HG03378 (cell line): ENCODE measurements at regions not wholly inside any gene's neighbourhood (a gene's known extent, or its start where the extent isn't known, plus 50 kb on each side); places are given as distances from the start of the nearest gene placed in this dataset.
A peak's percentile ranks its signal among the peaks of the same experiment; 100 is the strongest.

Source experiments
- ATAC-seq: cut with Tn5 transposase; IDR thresholded peaks from one replicate; pipeline ENCODE4 v1.9.1; 2021; ENCODE audit warnings: mild to moderate bottlenecking, moderate library complexity; ENCODE audit not compliant: unreplicated experiment

DNA sequence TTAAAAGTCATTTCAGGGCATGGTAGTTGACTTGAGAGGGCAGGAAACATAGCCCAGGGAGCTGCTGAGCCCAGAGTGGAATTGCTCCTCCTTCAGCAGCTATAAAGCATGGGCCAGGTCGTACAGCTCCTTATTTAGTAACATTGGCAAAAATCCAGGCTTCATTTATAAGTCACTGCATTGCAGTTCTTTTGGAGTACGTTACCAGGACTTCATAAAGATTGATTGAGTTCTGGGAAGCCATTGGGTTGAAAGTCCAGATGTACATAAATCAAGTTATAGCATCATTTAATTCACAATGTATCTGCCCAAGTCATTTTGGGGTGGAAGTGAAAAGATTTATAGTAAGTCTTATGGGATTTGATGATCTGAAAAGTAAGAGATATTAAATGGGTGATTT is 53.0 kb upstream of the ANKEF1 start:
- ATAC-seq, result no peak

DNA sequence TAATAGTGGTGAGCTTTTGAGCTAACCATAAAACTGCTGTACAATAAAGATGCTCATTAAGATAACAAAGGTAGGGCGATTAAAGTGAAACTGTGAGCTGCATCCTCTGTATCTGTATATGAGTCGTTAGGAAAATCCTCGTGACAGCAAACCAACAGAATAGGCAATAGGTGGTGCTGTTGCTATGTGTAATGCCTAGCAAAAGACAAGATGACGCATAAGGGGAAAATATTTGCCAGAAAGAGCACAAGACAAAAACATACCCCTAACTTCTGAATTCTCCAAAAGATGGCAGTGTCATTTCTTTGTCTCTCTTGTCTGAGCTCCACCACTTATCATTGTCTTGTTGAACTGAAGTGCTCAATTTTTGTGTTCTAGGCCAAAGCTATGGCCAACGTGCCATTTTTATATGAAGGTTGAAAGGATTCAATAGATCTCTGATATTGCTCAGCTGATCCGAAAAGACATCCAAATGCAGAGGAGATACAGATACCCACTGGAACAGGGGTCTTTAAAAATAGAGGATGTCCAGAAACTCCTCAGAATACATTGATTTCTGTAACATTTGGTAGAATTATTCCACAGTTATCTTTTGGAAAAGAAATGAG is 56.3 kb upstream of the ANKEF1 start:
- peak; percentile 97 for ATAC-seq

DNA sequence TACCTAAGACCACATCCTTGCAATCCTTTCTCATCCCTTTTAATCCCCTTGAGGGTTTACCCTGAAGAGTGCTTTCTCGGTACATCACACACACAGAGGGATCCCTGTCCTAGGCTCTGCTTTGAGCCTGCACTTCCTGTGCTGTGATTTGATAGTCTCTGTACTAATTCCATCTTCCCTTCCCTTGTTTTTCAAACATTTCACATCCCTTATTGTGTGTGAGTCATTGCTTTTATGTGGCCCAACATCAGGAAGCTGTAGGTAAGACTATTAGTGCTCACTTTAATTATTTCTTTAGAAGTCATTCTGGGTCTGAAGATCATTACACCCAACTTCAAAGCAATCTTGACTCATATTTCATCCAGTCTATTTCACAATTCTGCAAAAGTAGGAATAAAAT is 57.2 kb upstream of the ANKEF1 start:
- ATAC-seq, result no peak

DNA sequence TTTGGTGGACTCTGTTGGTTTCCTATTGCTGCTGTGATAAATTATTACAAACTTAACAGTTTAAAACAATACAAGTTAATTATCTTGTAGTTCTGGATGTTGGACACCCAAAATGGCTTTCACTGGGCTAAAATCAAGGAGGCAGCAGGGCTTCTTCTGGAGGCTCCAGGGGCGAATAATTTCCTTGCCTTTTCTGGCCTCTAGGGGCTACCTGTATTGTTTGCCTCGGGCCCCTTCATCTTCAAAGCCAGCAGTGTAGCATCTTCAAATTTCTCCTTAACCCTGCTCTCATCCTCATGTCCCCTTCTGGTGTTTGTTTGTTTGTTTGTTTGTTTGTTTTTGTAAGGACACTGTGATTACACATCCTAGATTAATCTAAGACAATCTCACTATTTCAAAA is 60.5 kb upstream of the ANKEF1 start:
- no peak for ATAC-seq

DNA sequence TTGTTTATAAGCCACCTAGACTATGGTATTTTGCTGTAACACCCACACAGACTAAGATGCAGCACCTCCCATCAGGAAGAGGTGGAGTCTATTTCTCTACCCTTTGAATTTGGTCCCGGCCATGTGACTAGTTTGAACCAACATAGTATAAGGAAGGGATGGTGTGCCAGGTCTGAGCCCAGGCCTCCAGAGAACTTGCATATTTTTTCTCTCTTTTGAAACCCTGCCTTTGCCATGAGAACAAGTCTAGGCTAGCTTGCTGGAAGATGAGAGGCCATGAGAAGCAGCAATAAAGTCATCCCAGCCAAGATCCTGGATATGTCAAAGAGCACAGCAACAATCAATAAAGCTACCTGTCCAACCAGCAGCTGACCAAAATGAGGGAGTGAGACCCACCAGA is 63.0 kb upstream of the ANKEF1 start:
- ATAC-seq, result no peak

DNA sequence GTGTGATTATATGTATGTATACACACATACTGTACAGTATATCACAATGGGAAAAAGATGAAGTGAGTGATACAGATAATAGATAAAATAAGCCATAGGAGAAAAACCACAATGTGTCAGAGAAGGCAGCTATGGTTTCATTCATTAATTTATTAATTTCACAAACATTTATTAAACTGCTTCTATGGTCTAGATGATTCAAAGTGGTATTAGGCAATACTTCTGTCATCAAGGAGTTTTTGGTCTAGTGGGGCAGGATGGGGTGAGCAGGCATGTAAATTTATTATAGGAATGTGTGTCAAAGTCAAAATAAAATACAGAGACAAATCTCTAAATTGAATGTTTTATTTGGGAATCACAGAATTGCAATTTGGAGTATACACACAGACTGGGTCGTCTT is 65.2 kb upstream of the ANKEF1 start:
- no peak for ATAC-seq

DNA sequence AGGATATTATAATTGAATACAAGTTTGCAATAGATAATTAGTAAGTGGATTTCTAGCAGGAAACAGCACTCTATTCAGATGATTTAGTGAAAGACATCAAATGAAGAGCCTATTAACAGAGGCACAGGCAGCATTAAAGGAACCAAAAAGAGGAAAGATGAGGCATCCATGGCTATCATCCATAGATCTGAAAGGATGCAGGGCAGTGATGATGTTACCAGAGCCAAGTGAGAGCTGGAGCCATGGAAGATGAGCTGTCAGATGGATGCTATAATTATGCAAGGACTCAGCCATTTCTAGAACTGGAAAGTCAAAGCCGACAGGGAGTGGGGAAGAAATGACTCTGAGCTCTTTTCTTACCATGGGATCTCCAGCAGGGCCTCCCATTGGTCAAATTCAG is 66.8 kb upstream of the ANKEF1 start:
- no peak for ATAC-seq

DNA sequence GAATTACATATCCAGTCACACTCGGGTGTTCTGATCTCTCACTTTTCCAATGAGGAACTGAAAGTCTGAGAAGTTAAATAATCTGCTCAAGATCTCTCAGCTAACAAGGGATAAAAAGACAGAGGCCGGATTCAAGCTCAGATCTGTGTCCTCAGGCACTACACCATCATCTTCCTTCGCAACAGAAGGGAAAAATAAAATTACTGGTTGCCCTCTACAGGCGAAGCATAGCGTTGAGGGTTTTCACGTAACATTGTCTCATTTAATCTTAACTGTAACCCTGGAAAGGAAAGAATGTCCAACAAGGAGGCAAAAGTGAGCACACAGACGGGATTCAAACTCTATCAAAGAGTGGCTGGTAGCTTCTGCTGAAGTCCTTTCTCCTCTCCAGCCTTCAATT is 67.8 kb upstream of the ANKEF1 start:
- no peak for ATAC-seq

DNA sequence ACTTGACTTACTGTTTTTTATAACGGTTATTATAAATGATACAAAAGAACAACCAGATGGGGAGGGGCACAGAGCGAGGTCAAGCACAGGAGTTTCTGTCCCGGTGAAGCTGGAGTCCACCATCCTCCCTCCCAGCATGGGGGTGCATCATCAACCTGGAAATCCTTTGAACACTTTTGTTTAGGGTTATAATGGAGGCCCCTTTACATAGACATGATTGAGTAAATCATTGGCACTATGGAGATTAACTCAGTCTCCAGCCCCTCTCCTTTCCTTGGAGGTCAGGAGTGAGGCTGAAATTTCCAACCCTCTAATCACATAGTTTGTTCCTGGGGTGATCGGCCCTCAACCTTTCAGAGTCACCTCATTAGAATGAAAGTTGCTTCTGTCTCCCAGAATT is 71.8 kb upstream of the ANKEF1 start:
- no peak for ATAC-seq

DNA sequence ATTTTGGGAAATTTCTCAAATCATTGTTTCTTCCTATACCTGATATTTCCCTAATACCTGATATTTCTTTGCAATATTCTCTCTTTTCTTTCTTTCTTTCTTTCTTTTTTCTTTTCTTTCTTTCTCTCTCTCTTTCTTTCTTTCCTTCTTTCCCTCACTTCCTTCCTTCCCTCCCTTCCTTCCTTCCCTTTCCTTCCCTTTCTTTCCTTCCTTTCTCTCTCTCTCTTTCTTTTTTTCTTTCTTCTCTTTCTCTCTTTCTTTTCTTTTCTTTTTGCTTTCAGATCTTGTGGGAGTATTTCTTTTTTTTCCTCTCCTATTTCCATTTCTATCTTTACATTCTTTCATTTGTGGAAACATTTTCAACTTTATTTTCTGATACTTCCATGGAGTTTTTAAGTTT is 76.1 kb upstream of the ANKEF1 start:
- ATAC-seq, result no peak

DNA sequence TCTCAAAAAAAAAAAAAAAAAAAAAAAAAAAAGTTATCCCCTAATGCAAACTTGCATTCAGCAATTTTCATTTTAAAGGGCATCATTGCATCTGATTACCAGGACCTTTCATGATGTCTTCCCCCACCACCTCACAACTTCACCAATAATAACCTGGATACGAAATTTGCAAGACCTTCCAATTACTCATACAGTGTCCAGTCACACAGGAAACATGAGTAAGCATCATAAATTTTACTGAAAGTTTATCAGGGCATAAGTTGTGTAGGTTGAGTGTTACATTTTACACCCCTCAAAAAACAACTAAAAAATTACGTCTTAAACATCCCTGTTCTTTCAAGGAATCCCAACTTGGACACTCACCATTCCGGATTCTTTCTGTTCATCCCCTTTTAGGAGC is 79.1 kb upstream of the ANKEF1 start:
- no peak for ATAC-seq

DNA sequence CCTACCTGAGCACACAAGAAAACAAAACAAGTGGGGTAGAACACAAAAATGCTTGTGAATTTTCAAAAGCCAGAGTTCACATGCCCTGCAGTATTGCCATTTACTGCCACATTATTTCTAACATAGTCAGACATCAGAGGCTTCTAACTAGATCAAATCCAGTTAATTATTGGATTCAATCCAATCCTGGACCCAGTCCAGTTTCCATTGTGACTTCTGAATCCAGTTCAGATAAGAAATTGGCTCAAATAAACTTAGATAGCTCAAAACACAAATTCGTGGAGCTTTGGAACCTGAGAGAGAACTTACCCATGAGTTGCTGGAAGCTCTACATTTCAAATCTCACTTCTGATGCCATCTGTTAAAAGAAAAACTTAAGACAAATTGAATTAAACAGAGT is 85.2 kb upstream of the ANKEF1 start:
- ATAC-seq, result no peak

DNA sequence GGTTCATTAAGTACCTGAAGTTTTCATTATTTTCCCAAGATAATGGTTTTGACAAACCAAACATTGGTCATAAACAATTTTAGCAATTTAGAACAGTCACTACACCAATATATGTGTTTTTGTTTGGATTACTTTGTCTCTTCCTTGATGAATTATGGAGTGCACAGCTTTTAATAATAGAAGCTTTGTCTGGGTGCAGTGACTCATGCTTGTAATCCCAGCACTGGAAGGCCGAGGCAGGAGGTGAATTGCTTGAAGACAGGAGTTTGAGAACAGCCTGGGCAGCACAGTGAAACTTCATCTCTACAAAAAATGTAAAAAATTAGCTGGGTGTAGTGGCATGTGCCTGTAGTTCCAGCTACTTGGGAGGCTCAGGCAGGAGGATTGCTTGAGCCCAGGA is 89.4 kb upstream of the ANKEF1 start:
- ATAC-seq, result no peak

DNA sequence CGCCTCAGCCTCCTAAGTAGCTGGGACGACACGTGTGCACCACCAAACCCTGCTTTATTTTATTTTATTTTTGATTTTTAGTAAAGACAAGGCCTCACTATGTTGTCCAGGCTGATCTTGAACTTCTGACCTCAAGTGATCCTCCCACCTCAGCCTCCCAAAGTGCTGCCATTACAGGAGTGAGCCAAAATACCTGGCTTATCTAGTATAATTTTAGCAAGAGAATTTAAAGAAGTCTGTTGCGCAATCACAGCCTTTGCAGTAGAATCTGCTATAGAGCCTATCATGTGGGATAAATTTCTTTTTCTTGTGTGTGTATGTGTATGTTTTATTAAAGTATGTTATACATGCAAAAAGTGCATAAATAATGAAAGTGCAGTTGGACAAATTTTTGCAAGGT is 92.1 kb upstream of the ANKEF1 start:
- no peak for ATAC-seq

DNA sequence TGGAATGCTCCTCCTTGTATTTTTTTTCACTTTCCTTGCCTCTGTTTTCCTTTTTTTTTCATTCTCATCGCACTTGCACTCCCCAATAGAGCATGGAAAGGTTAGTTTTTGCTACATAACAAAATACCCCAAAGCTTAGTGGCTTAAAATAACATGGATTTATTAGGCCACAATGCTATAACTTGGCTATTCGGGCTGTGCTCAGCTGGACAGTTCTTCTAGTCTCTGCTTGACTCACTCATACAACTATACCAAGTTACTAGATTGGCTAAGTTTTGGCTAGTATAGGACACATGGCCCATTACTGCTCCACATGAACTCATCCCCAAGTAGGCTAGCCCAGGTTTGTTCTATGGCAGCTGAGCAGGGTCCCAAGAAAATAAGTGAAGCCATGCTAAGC is 94.5 kb upstream of the ANKEF1 start:
- ATAC-seq, result no peak

DNA sequence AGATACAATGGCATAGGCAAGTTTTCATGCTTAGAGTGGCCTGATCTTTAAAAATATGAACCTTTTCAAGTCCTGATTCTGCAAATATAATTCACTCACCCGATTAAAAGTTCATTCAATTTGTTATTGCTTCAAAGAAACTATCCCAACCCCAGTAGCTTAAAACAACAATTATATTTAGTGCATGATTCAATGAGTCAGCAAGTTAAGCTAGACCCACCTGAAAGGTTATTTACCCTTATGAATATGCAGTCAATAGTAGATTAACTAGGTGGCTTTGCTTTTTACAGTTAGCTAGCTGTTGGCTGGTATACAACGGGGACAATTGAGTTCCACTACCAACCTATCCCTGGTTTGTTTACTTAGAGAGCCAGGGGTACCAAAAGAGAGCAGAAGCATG is 95.6 kb upstream of the ANKEF1 start:
- ATAC-seq, result no peak

DNA sequence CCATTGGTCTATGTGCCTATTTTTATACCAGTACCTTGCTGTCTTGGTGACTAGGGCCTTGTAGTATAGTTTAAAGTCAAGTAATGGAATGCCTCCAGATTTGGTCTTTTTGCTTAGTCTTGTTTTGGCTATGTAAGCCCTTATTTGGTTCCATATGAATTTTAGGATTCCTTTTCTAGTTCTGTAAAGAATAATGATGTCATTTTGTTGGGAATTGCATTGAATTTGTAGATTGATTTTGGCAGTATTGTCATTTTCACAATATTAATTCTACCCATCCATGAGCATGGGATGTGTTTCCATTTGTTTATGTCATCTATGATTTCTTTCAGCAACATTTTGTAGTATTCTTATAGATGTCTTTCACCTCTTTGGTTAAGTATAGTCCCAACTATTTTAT is 96.4 kb upstream of the PAK5 start:
- ATAC-seq, result no peak

DNA sequence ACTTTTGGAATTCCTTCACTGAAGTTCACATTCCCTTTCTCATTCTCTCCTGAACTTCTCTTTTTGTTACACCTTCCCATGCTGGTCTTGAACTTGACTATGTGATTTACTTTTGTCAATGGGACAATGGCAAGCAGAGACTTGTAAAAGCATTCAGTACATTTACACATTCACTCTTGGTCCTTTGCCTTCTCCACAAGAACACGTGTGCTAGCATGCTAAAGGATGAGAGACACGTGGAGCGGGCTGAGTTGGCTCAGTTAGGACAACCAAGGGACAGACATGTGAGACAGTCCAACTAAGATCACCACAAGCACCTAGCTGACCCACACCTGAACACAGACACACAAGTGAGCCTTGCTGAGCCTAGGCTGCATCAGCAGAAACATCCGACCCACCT is 91.3 kb upstream of the PAK5 start:
- no peak for ATAC-seq

DNA sequence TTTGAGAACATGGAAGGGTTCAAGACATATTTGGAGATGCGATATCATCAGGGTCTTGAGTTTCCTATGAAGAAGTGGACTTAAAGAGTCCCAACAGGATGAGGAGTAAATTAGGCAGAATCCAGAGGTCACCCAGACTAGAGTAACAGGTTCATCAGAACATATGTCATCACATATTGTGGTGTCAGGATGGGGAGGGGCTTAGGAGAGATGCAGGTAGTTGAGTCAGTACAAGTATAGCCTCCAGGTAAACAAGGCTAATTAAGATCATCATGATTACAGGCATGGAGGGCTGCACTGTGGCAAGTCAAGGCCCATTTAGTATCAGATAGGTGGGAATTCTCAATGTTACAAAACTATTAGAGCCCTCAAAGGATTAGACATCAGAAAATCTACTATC is 90.1 kb upstream of the PAK5 start:
- ATAC-seq, result no peak

DNA sequence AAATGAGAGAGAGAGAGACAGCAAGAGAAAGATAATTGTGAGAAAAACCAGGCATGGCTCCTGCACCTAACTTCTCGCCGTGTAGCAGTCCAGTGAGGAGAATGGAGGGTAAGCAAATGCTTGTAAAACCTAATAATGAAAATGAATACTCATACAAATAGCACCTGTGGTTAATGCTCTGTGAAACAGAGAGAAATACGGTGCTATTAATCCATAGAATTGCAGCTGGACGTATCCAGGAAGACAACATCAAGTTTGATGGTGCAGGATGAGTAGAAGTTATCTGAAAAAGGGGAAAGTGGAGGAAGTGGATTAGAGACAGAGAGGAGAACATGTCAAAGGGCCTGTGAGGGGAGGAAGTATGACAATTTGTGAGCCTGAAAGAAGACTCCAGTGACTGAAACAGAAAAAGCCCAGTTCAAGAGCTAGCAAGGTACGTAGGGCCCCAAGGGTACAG is 89.4 kb upstream of the PAK5 start:
- peak; percentile 85 for ATAC-seq

DNA sequence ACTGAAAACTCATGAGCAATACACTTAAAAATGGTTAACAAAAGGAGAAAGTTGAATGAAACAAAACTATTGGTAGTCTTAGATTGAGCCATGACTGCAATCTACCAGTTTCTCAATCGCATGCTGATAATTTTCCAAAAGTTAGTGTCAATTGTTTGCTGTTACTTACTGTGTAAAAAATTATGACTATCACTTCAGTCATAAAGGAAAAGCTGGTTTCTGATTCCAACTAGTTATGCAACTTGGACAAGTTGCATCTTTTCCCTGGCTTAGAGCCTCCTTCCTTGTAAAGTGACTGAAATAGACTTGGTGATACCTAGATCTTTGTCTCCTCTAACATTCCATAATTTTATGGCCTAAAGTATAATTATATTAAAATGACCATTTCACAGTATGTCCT is 88.3 kb upstream of the PAK5 start:
- ATAC-seq, result no peak

DNA sequence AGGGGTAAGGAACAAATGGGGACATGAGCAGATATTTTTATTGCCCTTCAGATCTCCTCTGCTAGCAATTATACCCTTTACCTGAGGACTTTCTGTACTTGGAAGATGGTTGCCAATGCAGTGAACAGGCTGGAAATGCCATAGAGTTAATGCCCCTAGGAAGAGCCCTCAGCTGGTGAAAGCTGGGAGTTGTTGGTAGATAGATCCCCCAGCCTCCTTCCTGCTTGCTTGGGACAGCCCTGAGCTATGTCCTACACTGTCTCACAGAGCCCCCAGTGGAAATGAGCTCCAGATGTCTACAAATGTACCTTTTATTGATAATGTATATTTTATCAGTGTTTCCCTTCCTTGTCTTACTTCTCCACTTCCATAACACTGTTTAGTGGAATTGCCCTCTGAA is 87.6 kb upstream of the PAK5 start:
- ATAC-seq, result no peak

DNA sequence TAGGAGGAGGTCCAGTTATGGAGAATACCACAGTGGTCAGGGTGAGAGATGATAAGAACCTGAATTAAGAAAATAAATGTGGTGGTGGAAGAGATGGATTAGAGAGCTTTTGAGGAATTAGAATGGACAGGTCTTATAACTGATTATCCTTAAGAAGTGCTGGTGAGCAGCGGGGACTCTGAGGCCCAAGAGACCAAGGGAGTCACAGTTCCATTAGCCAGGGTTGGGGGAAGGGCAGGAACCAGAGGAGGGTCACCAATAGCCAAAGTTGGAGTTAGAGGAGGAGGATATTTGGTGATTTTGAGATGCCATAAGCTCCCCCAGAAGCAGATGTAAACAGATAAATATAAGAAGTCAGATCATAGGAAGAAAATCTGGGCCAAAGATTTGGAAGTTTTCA is 87.1 kb upstream of the PAK5 start:
- ATAC-seq, result no peak

DNA sequence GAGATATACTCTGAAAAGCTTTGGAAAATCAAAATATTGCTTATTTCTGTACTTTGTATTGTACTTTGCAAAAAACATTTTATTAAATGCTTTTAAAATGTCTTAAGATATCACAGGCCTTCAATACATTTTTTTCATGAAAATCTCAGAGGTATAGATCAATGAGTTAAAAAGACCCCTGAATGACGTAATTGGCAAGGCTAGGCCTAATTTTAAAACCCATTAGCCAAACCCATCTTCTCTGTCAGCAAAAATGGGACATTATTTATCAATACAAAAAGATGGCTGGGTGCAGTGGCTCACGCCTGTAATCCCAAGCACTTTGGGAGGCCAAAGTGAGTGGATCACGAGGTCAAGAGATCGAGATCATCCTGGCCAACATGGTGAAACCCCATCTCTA is 84.8 kb upstream of the PAK5 start:
- ATAC-seq, result no peak
